ENCODE measurements at regions not wholly inside any gene's neighbourhood (a gene's known extent, or its start where the extent isn't known, plus 50 kb on each side); places are given as distances from the start of the nearest gene placed in this dataset.

GRCh38 chr13:102470283-102470917, 68.6 kb upstream of the FGF14 start:
- Histone ChIP-seq H3K79me2 (ENCODE audit: control insufficient read depth, insufficient read depth, low read length) (no peaks in the 10 kb centered on the region), H2AFZ (ENCODE audit: low read depth, low read length) (no peak overlapping the region), H3K9me1 (ENCODE audit: control insufficient read depth, insufficient read depth, low read length) (no peaks in the 10 kb centered on the region), H3K4me3 (no peak overlapping the region), H3K36me3 (ENCODE audit: control insufficient read depth, insufficient read depth, low read length) (no peaks in the 10 kb centered on the region), H3K4me1 (replicated peaks in 1 of 2; ENCODE audit: control insufficient read depth in 2 of 2, insufficient read depth in 2 of 2, low read length in 2 of 2) (no peaks in the 10 kb centered on the region), H3K27ac (ENCODE audit: extremely low read depth, low read depth, low read length) (no peak overlapping the region), H3K27me3 (ENCODE audit: control insufficient read depth in 2 of 2, insufficient read depth in 2 of 2, low read length in 2 of 2) (no peaks in the 10 kb centered on the region), H3K9me3 (replicated peaks; ENCODE audit: control insufficient read depth, insufficient read depth, low read depth, low read length) (no peaks in the 10 kb centered on the region), H3K9ac (ENCODE audit: insufficient read depth in 1 of 2, low read depth in 2 of 2, low read length in 2 of 2) (no peak overlapping the region), H4K20me1 (replicated peaks; ENCODE audit: control insufficient read depth, insufficient read depth, low read length) (no peaks in the 10 kb centered on the region), H3K4me2 (ENCODE audit: insufficient read depth, low read length) (no peak overlapping the region)
- 0% methylated on average over 3 of the region's 3 CpGs for WGBS (ENCODE audit: insufficient coverage, low coverage, missing lambda C conversion rate)
- ChIA-PET CTCF (ENCODE audit: low intra/inter-chr PET ratio) (no interaction called here), POLR2A (no interaction called here)
- TF ChIP-seq ZNF407 (IDR thresholded peaks at IDR 0.05; ENCODE audit: low read depth) (no peak), LCOR (CRISPR knock-in tag; IDR thresholded peaks at IDR 0.05) (no peak), ETV6 (IDR thresholded peaks at IDR 0.05; ENCODE audit: borderline replicate concordance in 1 of 2, low read depth in 2 of 2, low read length in 1 of 2) (no peak), ETV6 (CRISPR knock-in tag; IDR thresholded peaks at IDR 0.05; ENCODE audit: borderline replicate concordance) (no peak), BCL6 (CRISPR knock-in tag; IDR thresholded peaks at IDR 0.05) (no peak)
- no TSS peak for BruUV-seq (replicated peaks)
- intact Hi-C loops (cut with micrococcal nuclease) (no loop called here), in situ Hi-C loops (cut with MboI) (no loop called here)
- DNase-seq (ENCODE audit: extremely low read depth in 1 of 4, low spot score in 3 of 4) (no peak), FAIRE-seq (no peak), ATAC-seq (no peak)

Data from K562 (cell line).